CD1c-positive myeloid dendritic cell (primary cell): ENCODE measurements at regions not wholly inside any gene's neighbourhood (a gene's known extent, or its start where the extent isn't known, plus 50 kb on each side); places are given as distances from the start of the nearest gene placed in this dataset.

Experiments
- DNase-seq: peaks from one replicate; pipeline ENCODE4 v3.0.0-alpha.2; 2016; ENCODE audit errors: extremely low spot score

- no peak for DNase-seq
Measured at GRCh38 chr1:193359631-193360030, 173.2 kb upstream of the B3GALT2 start.

- DNase-seq, result no peak
Measured at GRCh38 chr1:193358419-193358818, 172.0 kb upstream of the B3GALT2 start.

- DNase-seq, result no peak
Measured at GRCh38 chr1:193356249-193356648, 169.8 kb upstream of the B3GALT2 start.

- no peak for DNase-seq
Measured at GRCh38 chr1:193355626-193356025, 169.2 kb upstream of the B3GALT2 start.

GRCh38 chr1:193355178-193355577 lies 168.8 kb upstream of the B3GALT2 start:
- no peak for DNase-seq

GRCh38 chr1:193348769-193349535 lies 162.5 kb upstream of the B3GALT2 start:
- no peak for DNase-seq

- no peak for DNase-seq
Measured at GRCh38 chr1:193348091-193348768, 161.8 kb upstream of the B3GALT2 start.

GRCh38 chr1:193346085-193346484 lies 159.7 kb upstream of the B3GALT2 start:
- no peak for DNase-seq

- no peak for DNase-seq
Measured at GRCh38 chr1:193342811-193343210, 156.4 kb upstream of the B3GALT2 start.

GRCh38 chr1:193340331-193340730 lies 153.9 kb upstream of the B3GALT2 start:
- DNase-seq, result no peak

GRCh38 chr1:193339401-193339800 lies 153.0 kb upstream of the B3GALT2 start:
- DNase-seq, result no peak

GRCh38 chr1:193338194-193338593 lies 151.8 kb upstream of the B3GALT2 start:
- DNase-seq, result peak; percentile 16

GRCh38 chr1:193335806-193336428 lies 149.5 kb upstream of the B3GALT2 start:
- DNase-seq, result no peak

- no peak for DNase-seq
Measured at GRCh38 chr1:193333166-193333565, 146.8 kb upstream of the B3GALT2 start.

- DNase-seq, result no peak
Measured at GRCh38 chr1:193326296-193326695, 139.9 kb upstream of the B3GALT2 start.

- no peak for DNase-seq
Measured at GRCh38 chr1:193325771-193326170, 139.4 kb upstream of the B3GALT2 start.

GRCh38 chr1:193325042-193325441 lies 138.6 kb upstream of the B3GALT2 start:
- no peak for DNase-seq

GRCh38 chr1:193322211-193322610 lies 135.8 kb upstream of the B3GALT2 start:
- no peak for DNase-seq

- no peak for DNase-seq
Measured at GRCh38 chr1:193321242-193321840, 134.9 kb upstream of the B3GALT2 start.

GRCh38 chr1:193320270-193320669 lies 133.9 kb upstream of the B3GALT2 start:
- DNase-seq, result no peak

GRCh38 chr1:193318347-193318746 lies 131.9 kb upstream of the B3GALT2 start:
- DNase-seq, result no peak

- DNase-seq, result no peak
Measured at GRCh38 chr1:193313354-193314140, 127.1 kb upstream of the B3GALT2 start.
